Stimulated activated CD4-positive, alpha-beta T cell treated with anti-CD3 and anti-CD28 coated beads, Interleukin-4, amount 100 ng/mL, for 4 hours (primary cell): ENCODE measurements at regions not wholly inside any gene's neighbourhood (a gene's known extent, or its start where the extent isn't known, plus 50 kb on each side); places are given as distances from the start of the nearest gene placed in this dataset.

Source experiments
- DNase-seq, 2 experiments: peaks; one replicate each; pipeline ENCODE4 v3.0.0-alpha.2; 2020

DNA sequence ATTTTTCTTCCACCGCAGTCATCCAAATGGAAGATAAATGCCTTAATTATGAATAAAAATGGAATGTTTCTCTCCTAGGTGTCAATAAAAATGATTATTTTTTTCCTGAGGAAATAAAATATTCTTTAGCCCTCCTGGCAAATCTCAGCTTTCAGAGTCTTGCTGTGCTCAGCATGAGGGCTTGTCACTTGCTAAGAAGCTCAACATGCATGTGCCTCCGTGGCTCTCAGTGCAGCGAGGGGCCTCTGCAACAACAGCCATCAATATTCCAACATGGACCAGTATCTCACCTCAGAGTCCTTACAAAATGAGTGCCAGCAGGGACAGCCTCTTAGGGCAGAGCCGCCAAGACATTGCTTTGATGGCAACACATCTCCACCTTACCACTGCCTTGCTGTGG lies 159.5 kb upstream of the TMPO start:
- DNase-seq, result no peak

GRCh38 chr12:98358144-98358543 lies 157.2 kb upstream of the TMPO start:
- DNase-seq, result no peak

GRCh38 chr12:98359856-98360255 lies 155.5 kb upstream of the TMPO start:
- DNase-seq, result no peak

- no peak for DNase-seq
Measured at GRCh38 chr12:98360401-98360800, 155.0 kb upstream of the TMPO start.

GRCh38 chr12:98369581-98369980 lies 145.8 kb upstream of the TMPO start:
- no peak for DNase-seq

- no peak for DNase-seq
Measured at GRCh38 chr12:98370976-98371375, 144.4 kb upstream of the TMPO start.

GRCh38 chr12:98371419-98371818 lies 144.0 kb upstream of the TMPO start:
- DNase-seq, result no peak

- DNase-seq, result no peak
Measured at GRCh38 chr12:98372340-98373024, 142.9 kb upstream of the TMPO start.

GRCh38 chr12:98373025-98373554 lies 142.3 kb upstream of the TMPO start:
- no peak for DNase-seq

DNA sequence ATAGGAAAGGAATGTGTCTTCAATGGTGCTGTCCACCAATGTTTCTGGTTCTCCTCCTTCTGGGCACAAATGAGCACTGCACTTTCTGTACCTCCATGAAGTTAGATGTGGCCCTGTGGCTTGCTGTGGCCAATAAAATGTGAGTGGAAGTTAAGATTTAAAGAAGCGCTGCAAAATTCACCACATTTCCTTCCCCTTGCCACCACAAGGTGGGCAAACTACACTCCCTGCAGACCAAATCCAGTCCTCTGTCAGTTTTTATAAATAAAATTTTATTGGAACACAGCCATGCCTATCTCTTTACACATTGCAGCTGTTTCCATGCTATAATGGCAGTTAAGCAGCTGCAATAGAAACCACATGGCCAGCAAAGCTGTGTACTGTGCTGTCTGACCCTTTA lies 141.4 kb upstream of the TMPO start:
- DNase-seq, result no peak

DNA sequence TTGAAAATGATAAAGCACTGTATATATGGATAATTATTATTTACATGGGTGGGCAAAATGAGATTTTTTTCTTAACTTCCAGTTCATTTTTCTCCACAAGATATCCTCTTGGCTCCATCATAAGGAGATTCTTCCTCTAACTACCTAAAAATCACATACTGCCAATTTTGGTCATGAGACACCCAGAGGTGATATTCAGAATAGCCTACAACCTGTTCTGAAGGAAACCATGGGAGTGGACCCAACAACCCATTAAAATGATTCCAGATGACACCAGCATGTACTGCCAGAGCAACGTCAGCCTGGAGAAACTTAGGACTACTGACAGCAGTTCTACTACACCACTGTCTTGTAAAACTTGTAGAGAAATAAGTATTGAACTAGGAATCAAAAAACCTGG lies 136.3 kb upstream of the TMPO start:
- no peak for DNase-seq

- no peak for DNase-seq
Measured at GRCh38 chr12:98385641-98386040, 129.7 kb upstream of the TMPO start.

DNA sequence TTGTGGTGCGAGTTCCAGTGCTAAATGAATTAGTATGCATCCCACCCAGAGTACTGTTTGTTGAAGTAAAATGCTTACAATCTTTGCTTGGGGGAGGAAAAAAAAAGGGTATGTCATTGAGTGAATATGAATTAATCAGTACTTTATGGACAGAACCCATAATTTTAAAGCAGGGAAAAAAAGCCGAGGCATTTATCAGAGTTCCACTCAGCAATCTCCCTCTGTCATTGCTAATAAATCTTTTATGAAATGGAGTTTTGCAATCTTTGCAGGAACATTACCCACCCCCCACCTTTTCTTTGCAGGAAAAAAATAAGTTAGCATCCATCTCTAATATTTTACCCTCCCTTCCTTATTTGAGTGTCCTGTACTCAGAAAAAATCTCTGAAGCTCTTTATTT lies 127.9 kb upstream of the TMPO start:
- no peak for DNase-seq

GRCh38 chr12:98388126-98388525 lies 127.3 kb upstream of the TMPO start:
- no peak for DNase-seq

- DNase-seq, result no peak
Measured at GRCh38 chr12:98389593-98389992, 125.8 kb upstream of the TMPO start.

- DNase-seq, result peak; percentile 75 to 77
Measured at GRCh38 chr12:98397323-98398105, 117.9 kb upstream of the TMPO start.

- DNase-seq, result peak; percentile 56 to 78
Measured at GRCh38 chr12:98399532-98399931, 115.9 kb upstream of the TMPO start.

DNA sequence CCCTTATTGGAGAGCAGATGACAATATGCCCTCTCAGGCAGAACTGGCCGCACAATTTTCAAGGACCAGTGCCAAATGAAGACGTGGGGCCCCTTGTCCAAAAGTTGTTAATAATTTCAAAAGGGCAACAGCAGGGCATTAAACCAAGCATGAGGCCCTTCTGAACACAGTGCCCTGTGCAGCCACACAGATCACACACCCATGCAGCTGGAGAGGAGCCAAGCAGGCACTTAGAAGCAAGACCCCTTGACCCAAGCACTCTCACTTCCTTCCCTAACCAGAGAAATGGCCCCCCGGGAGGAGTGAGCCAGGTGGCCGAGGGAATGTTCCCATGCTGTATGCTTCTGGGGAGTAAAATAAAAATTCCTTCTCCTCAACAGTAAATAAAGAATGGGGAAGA lies 114.0 kb upstream of the TMPO start:
- no peak for DNase-seq

GRCh38 chr12:98402091-98402490 lies 113.3 kb upstream of the TMPO start:
- DNase-seq, result no peak

GRCh38 chr12:98402671-98403070 lies 112.7 kb upstream of the TMPO start:
- DNase-seq, result no peak

DNA sequence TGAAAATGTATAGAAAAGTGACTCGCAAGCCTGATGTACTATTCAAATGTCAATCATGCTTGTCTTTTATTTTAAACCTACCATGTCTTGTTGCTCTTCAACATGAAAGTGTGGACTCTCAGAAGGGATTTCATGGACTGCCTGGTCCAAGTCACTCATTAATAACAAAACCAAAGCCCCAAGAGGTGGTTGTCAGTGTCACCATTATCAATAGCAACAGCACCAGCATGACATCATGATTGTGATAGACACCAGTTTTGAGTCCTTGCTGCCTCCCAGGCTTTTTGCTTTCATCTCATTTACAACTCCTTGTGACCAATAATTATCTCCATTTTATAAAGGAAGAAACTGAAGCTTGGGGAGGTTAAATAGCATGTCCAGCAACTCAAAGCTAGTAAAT lies 112.0 kb upstream of the TMPO start:
- DNase-seq, result no peak

DNA sequence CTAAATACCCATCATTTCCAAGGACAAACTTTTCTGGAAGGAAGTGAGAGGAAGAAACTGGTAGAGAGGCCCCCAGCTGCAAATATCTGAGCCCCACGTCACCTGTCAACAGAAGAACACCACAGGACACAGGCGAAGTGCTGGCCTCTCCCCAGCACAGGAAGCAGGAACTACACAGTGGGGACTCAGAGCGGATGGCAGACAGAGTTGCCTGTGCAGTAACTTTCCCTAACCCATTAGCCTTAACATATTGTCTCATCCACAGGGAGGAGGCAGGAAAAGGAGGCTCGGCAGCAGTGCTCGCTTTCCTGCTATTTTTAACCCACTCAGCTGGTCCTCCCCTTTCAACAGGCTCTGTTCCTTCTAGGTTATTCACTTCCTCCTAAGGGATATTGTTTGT lies 111.5 kb upstream of the TMPO start:
- DNase-seq, result no peak

GRCh38 chr12:98405805-98406366 lies 109.5 kb upstream of the TMPO start:
- DNase-seq, result no peak

DNA sequence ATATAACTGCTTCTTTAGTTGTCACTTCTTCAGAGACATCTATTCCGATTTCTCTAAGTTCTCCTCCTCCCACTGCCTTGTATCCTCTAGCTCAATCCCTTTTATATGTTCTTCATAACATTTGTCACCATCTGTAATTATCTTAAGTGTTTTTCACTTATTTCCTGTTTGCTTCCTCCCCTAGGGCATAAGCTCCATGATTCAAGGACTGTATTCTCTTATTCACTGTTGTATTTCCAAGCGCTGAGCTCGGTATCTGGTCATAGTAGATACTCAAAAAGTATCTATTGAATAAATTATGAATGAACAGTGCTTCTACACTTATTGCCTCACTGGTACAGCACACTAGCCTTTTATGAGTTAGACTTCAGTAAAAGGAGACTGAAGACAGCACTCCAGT lies 109.0 kb upstream of the TMPO start:
- no peak for DNase-seq
